ENCODE measurements at regions not wholly inside any gene's neighbourhood (a gene's known extent, or its start where the extent isn't known, plus 50 kb on each side); places are given as distances from the start of the nearest gene placed in this dataset.

DNA sequence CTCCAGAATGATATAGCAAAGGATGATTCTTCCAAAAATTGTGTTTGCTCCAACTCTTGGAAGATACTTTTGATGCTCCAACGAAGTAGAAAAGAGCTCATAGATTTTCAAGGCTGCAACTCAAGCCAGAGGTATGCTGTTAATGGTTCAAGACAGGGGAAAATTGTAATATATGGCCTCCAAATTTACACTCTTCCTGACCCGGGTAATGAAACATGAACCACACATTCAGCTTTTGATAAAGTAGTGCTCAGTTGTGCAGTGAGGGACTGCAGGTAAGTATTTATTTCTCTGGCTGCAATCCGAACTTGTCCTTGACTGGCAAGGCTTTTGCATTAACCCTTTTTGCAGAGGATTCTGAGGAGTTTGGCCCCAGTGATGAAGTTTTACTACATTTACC, 446.4 kb downstream of the RASEF start:
- no peak for DNase-seq (ENCODE audit: low read depth in 2 of 2)

DNA sequence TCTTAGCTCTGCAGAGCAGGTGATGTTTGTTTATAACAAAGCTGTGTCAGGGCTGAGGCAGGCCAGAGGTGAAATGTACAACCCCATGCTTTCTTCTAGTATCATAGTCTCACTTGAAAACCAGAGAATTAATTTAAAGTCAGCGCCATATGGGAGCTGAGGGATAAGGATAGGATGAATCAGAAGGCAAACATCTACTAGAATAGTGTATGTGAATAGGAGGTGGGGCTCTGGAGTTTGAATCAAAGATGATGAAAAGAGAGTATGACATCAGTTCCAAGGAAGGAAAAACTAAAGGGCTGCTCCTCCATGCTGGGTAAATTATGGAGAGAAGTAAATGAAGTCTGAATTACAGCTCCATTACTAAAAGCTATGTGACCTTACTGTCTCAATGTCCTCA, 441.5 kb downstream of the RASEF start:
- no peak for DNase-seq (ENCODE audit: low read depth in 2 of 2)

DNA sequence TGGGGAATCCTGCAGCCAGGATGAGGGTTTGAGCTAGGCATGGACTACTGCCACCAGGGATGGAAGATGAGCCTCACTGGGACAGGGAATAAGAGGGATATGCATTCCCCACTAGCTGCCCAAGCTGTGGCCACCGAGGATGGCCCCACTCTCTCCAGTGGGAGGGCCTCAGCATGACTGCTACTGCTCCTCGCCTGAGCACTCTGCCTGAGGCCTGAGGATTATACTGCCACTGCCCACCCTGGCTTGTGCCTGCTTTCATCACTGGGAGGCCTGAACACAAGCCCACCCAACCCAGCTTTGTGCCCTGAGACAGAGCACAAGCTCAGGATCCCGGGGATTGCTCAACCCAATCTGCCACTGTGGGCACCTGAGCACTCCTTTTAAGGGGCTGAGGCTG, 425.6 kb downstream of the RASEF start:
- no peak for DNase-seq (ENCODE audit: low read depth in 2 of 2)

DNA sequence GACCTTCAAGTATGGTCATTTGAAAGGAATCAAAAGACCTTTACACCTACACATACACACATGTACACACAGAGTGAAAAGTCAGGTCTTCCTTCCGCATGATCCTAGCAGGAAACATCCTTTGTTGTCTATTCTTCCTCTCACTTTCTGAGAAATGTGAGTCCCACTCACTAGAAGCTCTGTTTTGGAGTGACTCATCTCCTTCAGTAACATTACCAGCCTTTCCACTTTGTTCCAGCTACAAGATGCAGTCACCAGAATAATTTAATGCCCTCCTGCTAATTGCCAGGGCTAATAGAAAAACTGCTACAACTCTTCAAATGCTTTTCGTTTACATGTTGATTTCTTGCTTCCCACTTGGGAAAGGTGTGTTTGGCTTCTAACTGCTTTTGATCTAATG, 417.3 kb downstream of the RASEF start:
- DNase-seq (ENCODE audit: low read depth in 2 of 2), result no peak

DNA sequence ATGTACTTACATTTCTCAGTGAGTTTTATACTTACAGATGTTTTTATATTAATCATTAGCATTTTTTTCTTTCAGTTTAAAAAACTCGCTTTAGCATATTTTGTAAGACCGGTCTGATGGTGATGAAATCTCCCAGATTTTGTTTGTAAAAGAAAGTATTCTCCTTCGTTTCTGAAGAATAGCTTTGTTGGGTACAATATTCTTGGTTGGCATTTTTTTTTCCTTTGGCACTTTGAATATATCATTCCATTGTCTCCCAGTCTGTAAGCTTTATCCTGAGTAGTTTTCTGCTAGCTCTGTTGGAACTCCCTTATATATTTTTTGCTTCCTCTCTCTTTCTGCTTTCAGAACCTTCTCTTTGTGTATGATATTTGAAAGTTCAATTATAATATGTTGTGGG, 412.6 kb downstream of the RASEF start:
- no peak for DNase-seq (ENCODE audit: low read depth in 2 of 2)

DNA sequence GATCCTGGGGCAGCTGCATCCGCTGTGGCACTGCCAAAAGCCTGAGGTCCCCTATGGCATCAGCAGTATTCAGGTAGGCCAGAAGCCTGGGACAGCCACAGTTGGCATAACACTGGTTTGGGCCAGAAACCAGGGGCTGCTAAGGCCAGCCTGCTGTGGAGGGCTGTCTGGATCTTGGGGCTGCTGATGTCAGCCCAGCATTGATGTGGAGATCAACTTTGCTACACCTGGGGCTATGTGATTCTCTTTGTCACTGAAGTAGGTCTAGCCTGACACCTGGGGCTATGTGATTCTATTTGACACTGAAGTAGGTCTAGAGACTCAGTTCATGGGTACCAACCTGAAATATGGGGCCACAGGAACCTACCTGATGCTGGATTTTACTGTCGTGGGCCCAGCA, 411.5 kb downstream of the RASEF start:
- DNase-seq (ENCODE audit: low read depth in 2 of 2), result no peak

DNA sequence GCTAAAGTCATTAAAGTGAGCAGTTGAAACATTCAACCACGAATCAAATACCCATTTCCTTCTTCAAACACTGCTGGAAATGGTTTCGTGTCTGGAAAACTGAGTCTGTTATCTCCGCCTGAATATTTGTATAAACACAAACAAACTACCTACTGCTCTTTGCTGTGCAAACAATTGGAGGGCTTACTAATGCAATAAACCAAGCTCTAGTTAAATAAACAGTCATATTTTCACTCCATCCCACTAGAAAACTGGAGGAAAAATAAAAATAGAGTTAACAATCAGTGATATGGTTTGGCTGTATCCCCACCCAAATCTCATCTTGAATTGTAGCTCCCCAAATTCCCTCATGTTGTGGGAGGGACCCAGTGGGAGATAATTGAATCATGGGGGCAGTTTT, 397.6 kb downstream of the RASEF start:
- DNase-seq (ENCODE audit: low read depth in 2 of 2), result no peak

DNA sequence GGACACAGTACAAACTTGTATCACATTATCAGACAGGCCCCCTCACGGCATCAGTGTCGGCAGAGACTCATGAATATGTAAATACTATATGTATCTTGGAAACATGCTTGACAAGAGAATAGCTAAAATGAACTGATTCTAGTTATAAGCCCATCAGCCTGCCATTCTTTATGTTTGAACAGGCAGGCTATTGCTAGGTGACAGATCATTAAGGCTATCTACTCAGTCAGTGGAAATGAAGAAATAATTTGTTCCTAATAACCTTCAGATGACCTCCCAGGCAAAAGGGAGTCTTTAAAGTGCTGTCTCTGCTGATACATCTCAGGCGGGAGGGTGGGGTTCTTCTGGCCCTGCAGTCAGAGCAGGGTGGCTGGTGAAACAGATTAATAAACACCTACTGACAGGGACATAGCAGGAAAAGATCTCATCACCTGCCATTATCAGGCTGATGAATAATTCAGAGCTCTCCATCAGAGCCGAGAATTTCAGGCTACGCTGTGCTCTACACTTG, 394.2 kb downstream of the RASEF start:
- DNase-seq (ENCODE audit: low read depth in 2 of 2), result no peak

DNA sequence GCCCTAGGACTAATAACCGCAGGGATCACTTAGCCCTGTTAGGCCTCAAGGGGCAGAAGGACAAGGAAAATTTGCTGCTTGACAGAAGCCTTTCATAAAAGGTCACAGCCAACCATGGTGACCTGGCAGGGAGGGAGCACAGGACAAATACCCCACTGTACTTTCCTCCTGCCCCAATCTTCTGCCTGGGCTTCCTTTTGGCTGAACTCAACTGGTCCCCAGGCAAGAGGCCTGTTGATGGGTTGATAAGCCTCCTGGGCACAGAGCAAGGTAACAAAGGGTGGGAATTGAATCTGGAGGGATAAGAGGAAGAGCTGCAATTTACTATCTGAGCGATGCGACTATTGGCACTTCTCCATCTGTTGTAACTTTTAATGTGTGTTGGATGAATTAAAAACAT, 392.9 kb downstream of the RASEF start:
- DNase-seq (ENCODE audit: low read depth in 2 of 2), result no peak

DNA sequence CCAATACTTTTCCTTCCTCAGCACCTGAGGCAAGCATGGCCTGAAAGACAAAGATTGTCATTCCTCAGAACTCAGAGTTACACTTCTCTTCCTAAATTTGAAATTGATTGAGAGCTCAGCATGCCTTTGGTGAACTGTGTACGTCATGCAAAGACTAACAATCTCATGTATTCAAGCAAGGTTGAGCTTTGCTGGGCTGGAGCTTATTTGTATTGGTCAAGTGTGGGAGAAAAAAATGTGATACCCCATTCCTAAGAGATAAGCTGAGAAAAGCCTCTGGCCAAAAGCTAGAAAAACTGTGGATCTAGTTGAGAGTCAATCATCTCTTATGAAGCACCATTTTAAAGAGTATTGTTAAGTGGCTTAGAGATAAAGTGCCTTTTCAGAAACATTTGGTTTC, 392.2 kb downstream of the RASEF start:
- no peak for DNase-seq (ENCODE audit: low read depth in 2 of 2)

DNA sequence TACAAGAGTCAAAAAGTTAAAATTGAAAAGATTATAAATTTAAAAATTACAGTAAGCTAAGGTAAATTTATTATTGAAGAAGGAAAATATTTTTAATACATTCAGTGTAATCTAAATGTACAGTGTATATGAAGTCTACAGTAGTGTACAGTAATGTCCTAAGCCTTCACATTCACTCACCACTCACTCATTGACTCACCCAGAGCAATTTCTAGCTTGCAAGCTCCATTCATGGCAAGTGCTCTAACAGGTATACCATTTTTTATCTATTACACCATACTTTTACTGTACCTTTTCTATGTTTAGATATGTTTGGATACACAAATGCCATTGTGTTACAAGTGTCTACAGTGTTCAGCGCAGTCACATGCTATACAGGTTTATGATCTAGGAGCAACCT, 389.7 kb downstream of the RASEF start:
- DNase-seq (ENCODE audit: low read depth in 2 of 2), result no peak

DNA sequence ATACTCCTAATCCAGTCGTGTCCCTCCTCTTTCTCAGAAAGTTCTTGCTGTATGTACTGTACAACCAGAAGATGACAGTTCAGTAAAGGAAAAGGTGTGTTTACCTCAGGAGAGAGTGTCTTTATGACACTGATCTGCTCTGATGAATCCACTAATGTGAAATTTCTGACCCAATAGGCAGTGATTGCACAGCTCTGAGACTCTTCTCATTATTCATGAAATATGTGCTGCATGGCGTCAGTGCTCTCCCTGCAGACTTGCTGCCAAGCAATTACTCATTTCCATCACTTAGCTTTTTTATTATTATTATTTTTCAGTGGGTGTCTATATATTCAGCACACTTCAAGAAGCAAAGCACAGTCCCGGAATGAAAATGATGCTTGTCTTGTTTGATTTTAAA, 389.0 kb downstream of the RASEF start:
- no peak for DNase-seq (ENCODE audit: low read depth in 2 of 2)

DNA sequence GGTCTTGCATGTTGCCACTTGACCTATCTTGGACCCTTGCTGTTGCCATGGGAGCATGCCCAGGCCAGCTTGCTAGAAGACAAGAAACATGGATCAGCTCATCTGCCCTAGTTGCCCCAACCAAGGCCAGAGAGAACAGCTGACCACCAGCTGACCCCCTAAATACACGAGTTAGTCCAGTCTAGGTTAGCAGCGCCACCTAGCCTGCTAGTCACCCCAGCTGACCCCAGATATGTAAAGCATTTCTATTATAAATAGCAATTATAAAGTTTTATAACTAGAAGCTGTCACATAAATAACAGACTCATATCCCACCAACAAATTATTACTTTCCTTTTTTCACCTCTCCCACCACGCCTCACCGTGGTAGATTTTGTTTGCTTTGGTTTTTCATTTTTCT, 387.8 kb downstream of the RASEF start:
- DNase-seq (ENCODE audit: low read depth in 2 of 2), result no peak

DNA sequence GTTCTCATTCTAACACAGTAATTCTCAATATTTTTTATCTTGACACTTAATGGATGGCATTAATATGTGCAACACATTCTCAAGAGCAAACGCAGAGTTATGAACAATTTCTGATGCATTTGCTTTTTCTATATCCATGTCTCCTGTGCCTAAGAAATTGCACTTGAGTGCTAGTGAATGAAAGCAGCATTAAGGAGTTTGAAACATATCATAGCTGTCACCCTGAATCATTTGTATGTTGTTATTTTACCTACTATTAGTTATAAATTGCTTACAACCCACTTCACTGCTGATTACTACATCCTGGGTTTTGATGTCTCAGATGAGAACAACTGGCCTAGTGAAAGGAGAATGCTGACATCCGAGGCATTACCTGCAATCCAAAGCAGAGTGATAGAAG, 387.3 kb downstream of the RASEF start:
- no peak for DNase-seq (ENCODE audit: low read depth in 2 of 2)

DNA sequence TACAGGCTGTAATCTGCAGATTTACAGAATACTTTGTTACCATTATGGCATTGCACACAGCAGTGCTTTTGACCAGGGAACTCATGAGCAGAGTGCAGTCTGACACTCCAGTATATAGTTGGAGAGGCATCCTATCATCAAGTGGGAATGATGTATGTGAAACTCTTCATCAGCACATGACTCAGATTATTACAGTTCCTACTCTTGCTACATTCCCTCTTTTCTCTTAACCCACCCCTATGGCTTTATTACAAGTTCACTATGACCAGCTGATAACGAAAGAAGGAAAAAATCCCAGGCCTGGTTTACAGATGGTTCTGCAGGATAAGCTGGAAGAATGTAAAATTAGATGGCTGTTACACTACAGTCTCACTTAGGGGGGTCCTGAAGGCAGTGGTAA, 385.9 kb downstream of the RASEF start:
- DNase-seq (ENCODE audit: low read depth in 2 of 2), result no peak

DNA sequence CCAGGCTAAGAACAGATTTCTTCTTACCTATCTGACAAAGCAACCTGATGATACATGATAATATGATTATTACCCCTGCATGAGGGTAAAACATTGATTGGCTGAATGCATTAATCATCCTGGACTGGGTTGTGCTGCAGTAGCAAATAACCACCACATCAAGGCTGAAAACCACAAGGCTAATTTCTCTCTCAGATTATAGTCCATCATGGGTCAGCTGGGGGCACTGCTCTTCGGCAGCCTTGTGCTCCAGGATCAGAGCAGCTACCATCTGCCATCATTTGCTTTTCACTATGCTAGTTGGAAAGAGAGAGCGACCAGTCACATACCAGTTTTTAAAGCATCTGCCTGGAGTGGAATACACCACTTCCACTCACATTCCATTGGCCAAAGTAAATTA, 383.5 kb downstream of the RASEF start:
- DNase-seq (ENCODE audit: low read depth in 2 of 2), result no peak

DNA sequence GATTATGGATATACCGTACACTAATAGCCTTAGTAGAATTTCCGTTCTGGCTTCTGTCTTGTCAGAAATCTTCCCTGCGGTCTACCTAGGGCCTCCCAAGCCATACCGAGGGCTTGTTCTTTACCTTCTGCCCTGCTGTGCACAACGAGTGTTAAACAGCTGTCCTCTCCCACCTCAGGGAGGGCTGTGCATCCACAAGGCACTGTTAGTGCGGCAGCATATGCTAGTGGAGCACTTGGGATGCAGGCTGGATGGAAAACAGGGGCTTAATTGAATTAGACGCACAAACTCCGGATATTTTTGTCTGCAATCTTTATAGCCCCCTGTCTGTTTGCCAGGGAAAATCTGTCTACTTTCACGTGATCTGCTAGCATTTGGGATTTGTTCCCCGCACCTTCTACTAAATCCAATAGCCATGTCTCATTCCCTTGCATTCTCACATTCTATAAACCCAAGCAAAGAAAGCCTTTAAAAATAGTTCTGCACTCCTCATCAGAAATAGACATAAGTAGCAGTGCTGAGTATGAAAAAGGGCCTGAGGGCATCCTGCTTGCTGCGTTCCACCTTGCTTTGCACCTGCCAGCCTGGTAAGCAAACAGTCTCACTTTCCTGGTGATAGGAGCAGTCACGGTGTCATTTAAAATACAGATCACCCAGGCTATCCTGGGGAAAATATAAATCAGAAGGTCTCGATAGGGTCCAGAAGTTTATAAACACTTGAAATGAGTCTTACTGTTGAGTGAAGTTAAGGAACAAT, 382.6 kb downstream of the RASEF start:
- no peak for DNase-seq (ENCODE audit: low read depth in 2 of 2)

DNA sequence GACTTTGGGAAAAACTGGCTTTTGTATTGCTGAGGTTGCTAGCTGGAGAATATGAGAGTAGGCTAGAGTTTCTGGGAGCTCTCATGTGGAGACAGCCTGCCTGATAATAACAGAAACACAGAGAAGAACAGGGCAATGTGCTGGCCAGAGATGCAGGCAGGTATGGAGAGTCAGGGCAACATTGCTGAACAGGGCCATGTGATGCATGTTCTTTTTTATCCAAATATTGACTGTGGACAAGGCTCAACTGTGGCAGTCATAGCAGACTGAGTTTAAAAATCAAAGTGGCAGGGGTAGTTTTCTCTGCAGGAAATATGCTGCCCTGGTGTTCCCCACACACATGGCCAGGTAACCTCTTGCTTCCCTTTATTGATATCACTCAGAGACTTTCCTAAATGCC, 381.1 kb downstream of the RASEF start:
- DNase-seq (ENCODE audit: low read depth in 2 of 2), result no peak

DNA sequence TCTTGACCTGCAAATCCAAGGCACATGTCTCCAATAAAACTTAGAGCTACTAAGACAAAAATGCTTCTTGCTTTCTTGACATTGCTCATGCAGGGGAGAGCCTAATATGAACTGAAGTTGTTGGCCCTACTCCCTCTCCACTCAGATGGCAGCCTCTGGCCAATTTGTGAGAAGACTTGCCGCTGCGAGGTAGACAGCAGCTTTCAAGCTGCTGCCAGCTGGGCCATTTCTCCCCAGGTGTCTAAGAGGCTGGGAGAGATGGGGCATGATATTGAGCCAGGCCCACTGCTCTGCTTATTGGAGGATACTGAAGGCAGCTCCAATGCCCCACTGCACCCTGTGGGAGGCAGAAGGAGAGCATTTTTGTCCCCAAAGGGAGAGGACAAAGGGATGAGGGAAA, 380.5 kb downstream of the RASEF start:
- DNase-seq (ENCODE audit: low read depth in 2 of 2), result no peak

DNA sequence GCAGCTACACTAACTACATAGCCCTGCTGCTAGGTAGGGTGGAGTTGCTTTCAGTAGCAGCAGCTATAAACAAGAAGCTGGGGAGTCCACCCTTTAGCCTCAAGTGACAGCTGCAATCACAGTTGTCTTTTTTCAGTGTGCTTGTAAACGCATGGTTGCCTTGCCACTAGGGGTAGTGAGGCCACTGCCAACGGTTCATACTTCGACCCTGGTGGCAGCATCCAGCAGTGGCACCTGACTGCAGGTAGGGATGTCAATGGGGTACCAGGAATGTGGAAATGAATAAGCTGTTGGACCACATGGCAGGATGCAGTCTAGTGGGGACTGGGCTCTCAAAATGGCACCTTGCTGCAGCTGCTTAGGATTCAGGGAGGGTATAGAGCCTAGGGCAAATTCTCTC, 367.2 kb downstream of the RASEF start:
- no peak for DNase-seq (ENCODE audit: low read depth in 2 of 2)

DNA sequence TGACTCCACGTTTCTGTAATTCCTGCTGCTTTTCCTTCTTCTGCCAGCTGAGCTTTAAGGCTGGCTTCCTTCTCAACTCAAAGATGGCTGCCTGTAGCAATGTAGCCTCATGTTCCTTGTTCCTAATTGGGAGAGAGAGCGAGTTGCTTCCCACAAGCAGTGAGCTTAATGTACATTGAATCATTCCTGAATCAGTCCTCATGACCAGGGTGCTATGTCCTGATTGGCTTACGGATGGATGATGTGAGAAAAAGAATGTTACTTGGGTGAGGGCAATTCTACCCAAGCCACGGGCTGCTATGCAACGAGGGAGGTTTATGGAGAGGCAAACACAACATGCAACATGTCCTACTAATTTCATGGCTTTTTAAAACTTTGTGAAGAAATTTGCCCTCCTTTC, 356.2 kb downstream of the RASEF start:
- DNase-seq (ENCODE audit: low read depth in 2 of 2), result no peak

DNA sequence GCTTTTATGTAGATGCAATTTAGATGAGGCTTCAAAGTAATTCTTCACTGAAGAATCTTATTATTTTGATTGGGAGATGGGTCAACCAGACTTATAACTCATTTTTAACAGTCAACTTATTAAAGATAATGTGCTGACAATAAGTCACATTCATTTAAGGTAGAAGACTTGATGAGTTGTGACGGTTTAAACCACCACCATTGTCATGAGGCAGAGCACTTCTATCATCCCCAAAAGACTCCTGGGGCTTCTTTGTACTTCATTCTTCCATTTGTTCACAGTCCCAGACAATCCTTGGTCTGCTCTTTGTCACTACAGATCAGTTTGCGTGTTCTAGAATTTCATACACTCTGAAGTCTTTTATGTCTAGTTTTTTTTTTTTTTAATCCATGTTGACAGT, 346.1 kb downstream of the RASEF start:
- DNase-seq (ENCODE audit: low read depth in 2 of 2), result no peak

DNA sequence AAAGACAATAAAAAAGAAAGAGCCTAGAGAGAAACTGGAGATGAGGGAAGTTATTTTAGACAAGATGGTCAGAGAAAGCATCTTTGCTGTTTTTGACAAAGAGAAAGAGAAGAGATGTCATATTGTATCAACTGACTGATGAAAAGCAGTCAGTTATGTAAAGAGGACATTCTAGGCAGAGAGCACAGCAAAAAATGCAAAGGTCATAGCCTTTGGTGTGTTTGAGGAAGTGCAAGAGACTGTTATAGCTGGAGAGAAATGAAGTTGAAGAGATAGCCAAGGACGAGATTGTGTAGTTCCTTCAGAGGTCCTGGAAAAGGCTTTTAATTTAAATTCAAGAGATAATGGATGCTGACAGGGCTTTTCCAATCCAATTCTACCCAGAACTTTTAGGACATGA, 342.4 kb downstream of the RASEF start:
- no peak for DNase-seq (ENCODE audit: low read depth in 2 of 2)

DNA sequence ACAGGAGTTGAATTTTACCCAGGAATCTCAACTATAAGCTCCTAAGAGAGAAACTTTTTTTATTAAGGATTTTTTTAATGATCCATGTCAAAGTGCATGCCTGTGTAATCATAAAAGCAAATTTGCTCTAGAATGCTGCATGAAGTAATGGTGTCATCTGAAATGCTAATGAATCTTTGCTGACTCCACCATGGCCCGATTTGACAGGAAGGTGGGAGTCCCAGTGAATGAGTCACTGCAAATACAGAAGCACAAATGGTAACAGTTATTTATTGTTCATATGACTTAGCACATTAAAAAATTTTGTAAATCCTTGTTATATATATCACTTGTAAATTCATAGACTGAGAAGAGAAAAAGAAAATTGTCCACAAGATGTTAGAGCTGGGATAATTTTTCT, 341.3 kb downstream of the RASEF start:
- no peak for DNase-seq (ENCODE audit: low read depth in 2 of 2)

Data from fibroblast of skin of left quadriceps (primary cell).